ENCODE measurements at regions not wholly inside any gene's neighbourhood (a gene's known extent, or its start where the extent isn't known, plus 50 kb on each side); places are given as distances from the start of the nearest gene placed in this dataset.

DNA sequence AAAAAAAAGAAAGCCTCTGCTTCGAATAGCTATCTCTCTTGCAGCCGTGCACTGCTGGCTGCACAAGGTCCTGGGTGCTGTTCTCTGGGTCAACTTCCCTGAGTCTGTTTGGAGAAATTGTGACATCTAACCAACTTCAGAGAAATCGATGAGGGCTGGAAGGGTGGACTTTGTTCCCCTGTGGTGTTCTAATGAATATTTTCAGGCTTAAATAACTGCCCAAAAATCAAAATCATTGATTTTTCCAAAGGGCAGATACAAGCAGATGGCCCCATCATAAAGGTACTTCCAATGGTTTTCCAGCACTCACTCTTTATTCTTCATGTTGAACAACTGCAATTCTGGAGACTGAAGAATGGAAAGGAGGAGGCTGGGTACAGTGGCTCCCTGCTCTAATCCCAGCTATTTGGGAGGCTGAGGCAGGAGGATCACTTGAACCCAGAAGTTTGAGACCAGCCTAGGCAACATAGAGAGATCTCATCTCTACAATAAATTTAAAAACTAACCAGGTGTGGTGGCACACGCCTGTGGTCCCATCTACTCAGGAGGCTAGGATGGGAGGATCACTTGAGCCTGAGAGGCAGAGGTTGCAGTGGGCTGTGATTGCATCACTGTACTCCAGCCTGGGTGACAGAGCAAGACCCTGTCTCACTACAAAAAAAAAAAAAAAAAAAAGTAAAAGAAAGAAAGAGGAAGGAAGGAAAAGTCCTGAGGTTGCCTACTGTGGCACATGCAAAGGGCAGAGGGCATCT is 59.1 kb downstream of the FOXA2 start:
- Histone ChIP-seq H2AFZ (ENCODE audit: low read depth, low read length) (no peak overlapping the region), H4K20me1 (ENCODE audit: insufficient read depth, low read length) (no peaks in the 10 kb centered on the region), H3K9me3 (ENCODE audit: insufficient read depth, low read depth, low read length) (no peaks in the 10 kb centered on the region), H3K4me3 (ENCODE audit: insufficient read depth, low read depth, low read length) (no peak overlapping the region), H3K27me3 (ENCODE audit: insufficient read depth, low read length) (no peaks in the 10 kb centered on the region), H3K27ac (ENCODE audit: low read depth, low read length) (no peak overlapping the region), H3K4me1 (ENCODE audit: insufficient read depth, low read length) (no peaks in the 10 kb centered on the region), H3K4me2 (ENCODE audit: low read length) (no peak overlapping the region), H3K36me3 (ENCODE audit: insufficient read depth, low read length) (no peaks in the 10 kb centered on the region), H3K79me2 (ENCODE audit: insufficient read depth, low read length) (no peaks in the 10 kb centered on the region), H3K9ac (ENCODE audit: low read length) (no peak overlapping the region)
- no peak overlapping the region for H3K27ac Mint-ChIP-seq (ENCODE audit: unreplicated experiment)
- DNase-seq (ENCODE audit: low read depth) (no peak), FAIRE-seq (no peak)
- H3K4me3 Mint-ChIP-seq (ENCODE audit: unreplicated experiment): no peak overlapping the region
- no peaks in the 10 kb centered on the region for H3K4me1 Mint-ChIP-seq (ENCODE audit: low read depth, unreplicated experiment)
- H3K36me3 Mint-ChIP-seq (ENCODE audit: low read depth, unreplicated experiment): no peaks in the 10 kb centered on the region
- TF ChIP-seq EZH2 (IDR thresholded peaks at IDR 0.05; ENCODE audit: insufficient read depth, low read length): no peak
- TF ChIP-seq, protein P1, sequence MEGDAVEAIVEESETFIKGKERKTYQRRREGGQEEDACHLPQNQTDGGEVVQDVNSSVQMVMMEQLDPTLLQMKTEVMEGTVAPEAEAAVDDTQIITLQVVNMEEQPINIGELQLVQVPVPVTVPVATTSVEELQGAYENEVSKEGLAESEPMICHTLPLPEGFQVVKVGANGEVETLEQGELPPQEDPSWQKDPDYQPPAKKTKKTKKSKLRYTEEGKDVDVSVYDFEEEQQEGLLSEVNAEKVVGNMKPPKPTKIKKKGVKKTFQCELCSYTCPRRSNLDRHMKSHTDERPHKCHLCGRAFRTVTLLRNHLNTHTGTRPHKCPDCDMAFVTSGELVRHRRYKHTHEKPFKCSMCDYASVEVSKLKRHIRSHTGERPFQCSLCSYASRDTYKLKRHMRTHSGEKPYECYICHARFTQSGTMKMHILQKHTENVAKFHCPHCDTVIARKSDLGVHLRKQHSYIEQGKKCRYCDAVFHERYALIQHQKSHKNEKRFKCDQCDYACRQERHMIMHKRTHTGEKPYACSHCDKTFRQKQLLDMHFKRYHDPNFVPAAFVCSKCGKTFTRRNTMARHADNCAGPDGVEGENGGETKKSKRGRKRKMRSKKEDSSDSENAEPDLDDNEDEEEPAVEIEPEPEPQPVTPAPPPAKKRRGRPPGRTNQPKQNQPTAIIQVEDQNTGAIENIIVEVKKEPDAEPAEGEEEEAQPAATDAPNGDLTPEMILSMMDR (IDR thresholded peaks at IDR 0.05; ENCODE audit: insufficient read depth, low read depth, low read length): no peak
- H3K27me3 Mint-ChIP-seq (ENCODE audit: low read depth, unreplicated experiment): peaks cover 41% of the 10 kb centered on the region
- H3K9me3 Mint-ChIP-seq (ENCODE audit: unreplicated experiment): no peaks in the 10 kb centered on the region

DNA sequence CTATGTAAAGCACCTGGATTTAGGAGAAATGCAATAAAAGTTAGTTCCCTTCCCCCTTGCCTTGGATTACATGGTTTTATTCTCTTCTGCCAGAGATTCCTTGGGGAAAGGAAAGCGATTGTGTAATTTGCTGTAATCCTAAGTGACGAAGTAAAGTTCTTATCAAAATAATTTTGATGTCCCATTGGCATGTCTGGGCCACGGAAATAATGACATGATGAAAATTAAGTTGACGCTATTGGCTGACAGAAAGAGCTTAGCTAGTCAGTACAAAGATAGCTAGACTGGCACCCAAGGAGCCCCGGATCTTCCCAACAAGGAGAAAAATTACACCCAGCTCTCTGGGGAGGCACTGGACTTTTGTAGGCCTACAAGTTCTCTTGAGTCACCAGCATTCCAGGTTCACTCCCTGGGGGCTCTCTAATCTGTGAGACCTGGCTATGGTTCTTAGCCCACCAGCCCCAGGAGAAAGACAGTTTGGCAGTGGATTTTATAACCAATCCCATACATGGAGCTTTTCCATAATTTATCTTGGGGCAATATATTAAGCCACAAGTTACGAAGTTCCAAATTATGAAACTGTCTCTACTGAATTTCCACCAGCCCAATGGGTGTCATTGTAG is 59.9 kb downstream of the FOXA2 start:
- H3K27me3 ChIP-seq (ENCODE audit: insufficient read depth, low read length): no peaks in the 10 kb centered on the region
- no peak overlapping the region for H3K9ac ChIP-seq (ENCODE audit: low read length)
- H3K27me3 Mint-ChIP-seq (ENCODE audit: low read depth, unreplicated experiment): peaks cover 41% of the 10 kb centered on the region
- H3K4me3 ChIP-seq (ENCODE audit: insufficient read depth, low read depth, low read length): no peak overlapping the region
- no peaks in the 10 kb centered on the region for H3K9me3 ChIP-seq (ENCODE audit: insufficient read depth, low read depth, low read length)
- H3K36me3 Mint-ChIP-seq (ENCODE audit: low read depth, unreplicated experiment): no peaks in the 10 kb centered on the region
- H3K4me2 ChIP-seq (ENCODE audit: low read length): no peak overlapping the region
- H3K4me1 ChIP-seq (ENCODE audit: insufficient read depth, low read length): no peaks in the 10 kb centered on the region
- H3K27ac ChIP-seq (ENCODE audit: low read depth, low read length): no peak overlapping the region
- no peak overlapping the region for H3K4me3 Mint-ChIP-seq (ENCODE audit: unreplicated experiment)
- H3K79me2 ChIP-seq (ENCODE audit: insufficient read depth, low read length): no peaks in the 10 kb centered on the region
- TF ChIP-seq, protein P1 (IDR thresholded peaks at IDR 0.05; ENCODE audit: insufficient read depth, low read depth, low read length): no peak
- no peak for TF ChIP-seq EZH2 (IDR thresholded peaks at IDR 0.05; ENCODE audit: insufficient read depth, low read length)
- no peaks in the 10 kb centered on the region for H4K20me1 ChIP-seq (ENCODE audit: insufficient read depth, low read length)
- no peak overlapping the region for H2AFZ ChIP-seq (ENCODE audit: low read depth, low read length)
- H3K36me3 ChIP-seq (ENCODE audit: insufficient read depth, low read length): no peaks in the 10 kb centered on the region
- no peaks in the 10 kb centered on the region for H3K9me3 Mint-ChIP-seq (ENCODE audit: unreplicated experiment)
- no peak for FAIRE-seq
- H3K27ac Mint-ChIP-seq (ENCODE audit: unreplicated experiment): no peak overlapping the region
- H3K4me1 Mint-ChIP-seq (ENCODE audit: low read depth, unreplicated experiment): no peaks in the 10 kb centered on the region
- DNase-seq (ENCODE audit: low read depth): no peak

All from astrocyte (in vitro differentiated cells and primary cell).